Transverse colon (tissue), 4 donors: ENCODE measurements at regions not wholly inside any gene's neighbourhood (a gene's known extent, or its start where the extent isn't known, plus 50 kb on each side); places are given as distances from the start of the nearest gene placed in this dataset.

Experiments used
- DNase-seq: peaks from one replicate; pipeline ENCODE4 v3.0.0-alpha.2; 2019
- H3K27ac ChIP-seq, 4 donors: fragments of 200-600 bp; sonication (generic); 2 replicates each; pipeline ENCODE4 v1.5.1; 2016 to 2018; ENCODE audit warnings: inconsistent platforms in 4 of 4
- H3K27me3 ChIP-seq: fragments of 200-600 bp; sonication (generic); 2 replicates; pipeline ENCODE4 v1.5.1; 2017; ENCODE audit warnings: inconsistent platforms
- H3K36me3 ChIP-seq, 4 donors: fragments of 200-600 bp; sonication (generic); 2 replicates each; pipeline ENCODE4 v1.5.1; 2017 to 2019; ENCODE audit warnings: inconsistent platforms in 4 of 4
- H3K4me1 ChIP-seq, 4 donors: fragments of 200-600 bp; sonication (generic); 2 replicates each; pipeline ENCODE4 v1.5.1; 2017 to 2020; ENCODE audit warnings: inconsistent platforms in 4 of 4
- H3K4me3 ChIP-seq, 4 donors: fragments of 200-600 bp; sonication (generic); 1 replicate in 1 of 4; 2 replicates in 3 of 4; pipeline versions ENCODE4 v1.5.1 to v1.6.1; 2017 to 2019; ENCODE audit warnings: inconsistent platforms in 4 of 4
- H3K9me3 ChIP-seq, 2 donors: fragments of 200-600 bp; sonication (generic); 2 replicates each; pipeline ENCODE4 v1.5.1; 2017 to 2019; ENCODE audit warnings: inconsistent platforms in 2 of 2
- CTCF ChIP-seq, 5 experiments: fragments of 200-600 bp in 3 of 5; fragments of 450-650 bp in 2 of 5; sonication (generic) in 3 of 5; IDR thresholded peaks; 1 replicate in 2 of 5; 2 replicates in 3 of 5; pipeline ENCODE4 v1.5.1; 2016 to 2017; ENCODE audit warnings: antibody characterized with exemption in 5 of 5, inconsistent platforms in 3 of 5, mild to moderate bottlenecking in 2 of 5, moderate library complexity in 1 of 5
- EP300 ChIP-seq: sonication (generic); formaldehyde crosslinking; IDR thresholded peaks from one replicate; pipeline ENCODE4 v1.6.1; 2017; ENCODE audit warnings: antibody characterized with exemption, low read depth
- POLR2A ChIP-seq: fragments of 450-650 bp; IDR thresholded peaks from one replicate; pipeline ENCODE4 v1.6.1; 2016; ENCODE audit warnings: antibody characterized with exemption, mild to moderate bottlenecking, moderate library complexity
- POLR2AphosphoS5 ChIP-seq, 3 donors: sonication (generic); formaldehyde crosslinking; IDR thresholded peaks; one replicate each; pipeline ENCODE4 v1.6.1; 2016; ENCODE audit warnings: antibody characterized with exemption in 3 of 3
- WGBS, 2 donors: methylation state at CpG; one replicate each; pipeline ENCODE4 v1.1.5; 2018; ENCODE audit warnings: low coverage in 1 of 2; 5-methylcytosine and 5-hydroxymethylcytosine counted together
- in situ Hi-C, 4 donors: fragments of 200-750 bp; cut with MboI; loops; one replicate each; pipeline versions ENCODE4 v1.15.0 to v1.15.1; 2017; ENCODE audit warnings: low sequenced_read_pairs in 3 of 4, low pct_ligation_motif_present in 1 of 4, low pct_unique_long_range_greater_than_20kb in 1 of 4
- intact Hi-C: fragments of 100-400 bp; cut with DNase I; formaldehyde crosslinking; loops from one replicate; pipeline ENCODE4 v1.15.1; 2023; ENCODE audit warnings: low total_unique reads

- H3K36me3 ChIP-seq: no peaks in the 10 kb centered on the region
- no peak overlapping the region for H3K27ac ChIP-seq
- no peak overlapping the region for H3K4me3 ChIP-seq
- 86 to 88% methylated on average over 3 to 4 of the region's 4 CpGs for WGBS, 2 donors
- no peaks in the 10 kb centered on the region for H3K4me1 ChIP-seq
- H3K27me3 ChIP-seq: no peaks in the 10 kb centered on the region
- H3K9me3 ChIP-seq: no peaks in the 10 kb centered on the region
- in situ Hi-C loops: no loop called here
- no peak for DNase-seq
- intact Hi-C loops: no loop called here
- no peak for TF ChIP-seq EP300
- no peak for TF ChIP-seq POLR2A
- no peak for TF ChIP-seq POLR2AphosphoS5 (IDR thresholded peaks at IDR 0.05)
- no peak for TF ChIP-seq CTCF (IDR thresholded peaks at IDR 0.05)
These were observed 95.2 kb upstream of the IQSEC1 start for GRCh38 chr3:13168391-13168790.

DNA sequence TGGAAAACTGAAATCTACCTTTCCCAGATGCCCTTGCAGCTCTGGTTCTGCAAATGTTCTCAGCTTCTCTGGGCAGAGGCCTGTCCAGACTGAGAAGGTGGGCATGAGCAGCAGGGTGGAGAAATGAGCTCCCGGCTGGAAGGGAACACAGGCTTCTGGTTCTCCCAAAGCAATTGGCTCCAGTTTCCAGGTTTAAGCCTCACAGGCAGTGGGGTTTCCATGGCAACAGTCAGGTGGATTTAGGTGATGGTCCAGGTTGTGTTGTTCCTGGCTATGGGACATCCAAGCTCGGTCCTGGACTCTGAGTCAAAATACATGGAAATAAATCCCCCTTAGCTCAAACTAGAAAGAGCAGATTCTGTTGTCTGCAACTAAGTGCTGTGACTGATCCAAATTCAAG lies 94.6 kb upstream of the IQSEC1 start:
- no peak for TF ChIP-seq CTCF (IDR thresholded peaks at IDR 0.05)
- TF ChIP-seq POLR2A: no peak
- TF ChIP-seq EP300: no peak
- TF ChIP-seq POLR2AphosphoS5 (IDR thresholded peaks at IDR 0.05): no peak
- no peak overlapping the region for H3K4me3 ChIP-seq
- no peaks in the 10 kb centered on the region for H3K9me3 ChIP-seq
- H3K36me3 ChIP-seq: no peaks in the 10 kb centered on the region
- H3K4me1 ChIP-seq: no peaks in the 10 kb centered on the region
- no peaks in the 10 kb centered on the region for H3K27me3 ChIP-seq
- in situ Hi-C loops: no loop called here
- H3K27ac ChIP-seq: no peak overlapping the region
- WGBS, 2 donors: 85% methylated on average over 2 of the region's 2 CpGs; no CpG with 5 or more reads in 1 of the 2 donors
- intact Hi-C loops: no loop called here
- DNase-seq: no peak

GRCh38 chr3:13167064-13167743 lies 94.0 kb upstream of the IQSEC1 start:
- intact Hi-C loops (no loop called here), in situ Hi-C loops (no loop called here)
- Histone ChIP-seq H3K9me3 (no peaks in the 10 kb centered on the region), H3K27me3 (no peaks in the 10 kb centered on the region), H3K36me3 (no peaks in the 10 kb centered on the region), H3K4me1 (no peaks in the 10 kb centered on the region), H3K27ac (no peak overlapping the region), H3K4me3 (no peak overlapping the region)
- no peak for TF ChIP-seq POLR2A
- TF ChIP-seq EP300: no peak
- no peak for TF ChIP-seq CTCF (IDR thresholded peaks at IDR 0.05)
- TF ChIP-seq POLR2AphosphoS5 (IDR thresholded peaks at IDR 0.05): no peak
- DNase-seq: no peak
- WGBS, 2 donors: 75 to 87% methylated on average over 3 to 7 of the region's 11 CpGs

GRCh38 chr3:13166243-13167063 lies 93.2 kb upstream of the IQSEC1 start:
- no peak overlapping the region for H3K27ac ChIP-seq
- TF ChIP-seq POLR2AphosphoS5 (IDR thresholded peaks at IDR 0.05) (no peak), CTCF (IDR thresholded peaks at IDR 0.05) (no peak)
- H3K9me3 ChIP-seq: no peaks in the 10 kb centered on the region
- in situ Hi-C loops: no loop called here
- 40 to 74% methylated on average over 1 to 13 of the region's 13 CpGs for WGBS, 2 donors
- intact Hi-C loops: no loop called here
- no peaks in the 10 kb centered on the region for H3K36me3 ChIP-seq
- no peaks in the 10 kb centered on the region for H3K27me3 ChIP-seq
- H3K4me3 ChIP-seq: no peak overlapping the region
- no peaks in the 10 kb centered on the region for H3K4me1 ChIP-seq
- no peak for DNase-seq
